ENCODE measurements at regions not wholly inside any gene's neighbourhood (a gene's known extent, or its start where the extent isn't known, plus 50 kb on each side); places are given as distances from the start of the nearest gene placed in this dataset.
"Not testable (repeated sequence)": the region's sequence is repeated elsewhere in the genome, so short reads cannot be mapped to it uniquely, and the experiment has no call there.

GRCh38 chr10:55800602-55801352 is 560.3 kb downstream of the ZWINT start:
- POLR2A ChIA-PET: no interaction called here
- no peak for DNase-seq
- Mint-ChIP-seq H3K27me3 (no peaks in the 10 kb centered on the region), H3K4me3 (no peak overlapping the region), H3K27ac (no peak overlapping the region), H3K9me3 (peaks cover 5% of the 10 kb centered on the region), H3K4me1 (no peaks in the 10 kb centered on the region), H3K36me3 (ENCODE audit: low read depth) (no peaks in the 10 kb centered on the region)
- intact Hi-C loops (cut with micrococcal nuclease): no loop called here
- TF ChIP-seq CTCF (IDR thresholded peaks at IDR 0.05): no peak
- CTCF ChIA-PET: no interaction called here
- ATAC-seq (ENCODE audit: low read depth): no peak

GRCh38 chr10:55793024-55793423 is 568.0 kb downstream of the ZWINT start:
- no peak for ATAC-seq (ENCODE audit: low read depth)
- no peak overlapping the region for H3K27ac Mint-ChIP-seq
- peaks cover 6% of the 10 kb centered on the region for H3K9me3 Mint-ChIP-seq
- intact Hi-C loops (cut with micrococcal nuclease): no loop called here
- DNase-seq: no peak
- TF ChIP-seq CTCF (IDR thresholded peaks at IDR 0.05): no peak
- no peaks in the 10 kb centered on the region for H3K27me3 Mint-ChIP-seq
- CTCF ChIA-PET: no interaction called here
- no peak overlapping the region for H3K4me3 Mint-ChIP-seq
- POLR2A ChIA-PET: no interaction called here
- H3K36me3 Mint-ChIP-seq (ENCODE audit: low read depth): no peaks in the 10 kb centered on the region
- no peaks in the 10 kb centered on the region for H3K4me1 Mint-ChIP-seq

- CTCF ChIA-PET; H3K36me3 Mint-ChIP-seq (ENCODE audit: low read depth); POLR2A ChIA-PET; H3K4me1 Mint-ChIP-seq; intact Hi-C loops (cut with micrococcal nuclease); H3K27me3 Mint-ChIP-seq; H3K4me3 Mint-ChIP-seq; ATAC-seq (ENCODE audit: low read depth); H3K27ac Mint-ChIP-seq; H3K9me3 Mint-ChIP-seq; DNase-seq: not testable (repeated sequence)
Measured at GRCh38 chr10:55790276-55790675, 570.8 kb downstream of the ZWINT start.

- H3K4me3 Mint-ChIP-seq: no peak overlapping the region
- no peaks in the 10 kb centered on the region for H3K4me1 Mint-ChIP-seq
- ChIA-PET CTCF (no interaction called here), POLR2A (no interaction called here)
- H3K27ac Mint-ChIP-seq: no peak overlapping the region
- ATAC-seq (ENCODE audit: low read depth) (no peak), DNase-seq (no peak)
- TF ChIP-seq CTCF (IDR thresholded peaks at IDR 0.05): no peak
- no peaks in the 10 kb centered on the region for H3K27me3 Mint-ChIP-seq
- H3K9me3 Mint-ChIP-seq: peaks cover 6% of the 10 kb centered on the region
- intact Hi-C loops (cut with micrococcal nuclease): no loop called here
- no peaks in the 10 kb centered on the region for H3K36me3 Mint-ChIP-seq (ENCODE audit: low read depth)
Measured at GRCh38 chr10:55786461-55787050, 574.5 kb downstream of the ZWINT start.

GRCh38 chr10:55782181-55782580 is 578.9 kb downstream of the ZWINT start:
- intact Hi-C loops (cut with micrococcal nuclease): no loop called here
- H3K27ac Mint-ChIP-seq: no peak overlapping the region
- DNase-seq (no peak), ATAC-seq (ENCODE audit: low read depth) (no peak)
- CTCF ChIA-PET: no interaction called here
- no peaks in the 10 kb centered on the region for H3K27me3 Mint-ChIP-seq
- no peaks in the 10 kb centered on the region for H3K4me1 Mint-ChIP-seq
- POLR2A ChIA-PET: no interaction called here
- no peaks in the 10 kb centered on the region for H3K36me3 Mint-ChIP-seq (ENCODE audit: low read depth)
- no peak for TF ChIP-seq CTCF (IDR thresholded peaks at IDR 0.05)
- H3K4me3 Mint-ChIP-seq: no peak overlapping the region
- H3K9me3 Mint-ChIP-seq: peaks cover 6% of the 10 kb centered on the region

All from activated B cell treated with CpG ODN at 0.5 μM for 24 hours (primary cell).